ENCODE measurements at regions not wholly inside any gene's neighbourhood (a gene's known extent, or its start where the extent isn't known, plus 50 kb on each side); places are given as distances from the start of the nearest gene placed in this dataset.

- H3K27ac ChIP-seq (ENCODE audit: low read depth in 1 of 2, low read length in 1 of 2): no peak overlapping the region
- no peak overlapping the region for H3K4me3 ChIP-seq
- H3K27me3 ChIP-seq (ENCODE audit: control insufficient read depth in 3 of 3, insufficient read depth in 3 of 3, low read length in 2 of 3): no peaks in the 10 kb centered on the region
- DNase-seq: no peak
- H3K36me3 ChIP-seq (ENCODE audit: control insufficient read depth in 4 of 4, insufficient read depth in 4 of 4, low read length in 4 of 4): no peaks in the 10 kb centered on the region
- 79 to 82% methylated on average over 11 of the region's 11 CpGs for WGBS, 2 donors
- no peak for ATAC-seq (ENCODE audit: insufficient read depth, low FRiP score)
- TF ChIP-seq CTCF (IDR thresholded peaks at IDR 0.05; ENCODE audit: control extremely low read depth, extremely low read depth): no peak
- H3K9ac ChIP-seq (ENCODE audit: insufficient read depth in 1 of 2, low read length in 2 of 2): no peak overlapping the region
- no peaks in the 10 kb centered on the region for H3K9me3 ChIP-seq (ENCODE audit: control insufficient read depth in 4 of 4, insufficient read depth in 3 of 4, low read length in 3 of 4)
- H3K4me1 ChIP-seq (ENCODE audit: control insufficient read depth in 5 of 5, insufficient read depth in 5 of 5, low read length in 5 of 5): peaks cover 0 to 3% (median 0%) of the 10 kb centered on the region in 5 donors
Measured at GRCh38 chr10:79005126-79005810, 63.5 kb upstream of the ZMIZ1 start.

DNA sequence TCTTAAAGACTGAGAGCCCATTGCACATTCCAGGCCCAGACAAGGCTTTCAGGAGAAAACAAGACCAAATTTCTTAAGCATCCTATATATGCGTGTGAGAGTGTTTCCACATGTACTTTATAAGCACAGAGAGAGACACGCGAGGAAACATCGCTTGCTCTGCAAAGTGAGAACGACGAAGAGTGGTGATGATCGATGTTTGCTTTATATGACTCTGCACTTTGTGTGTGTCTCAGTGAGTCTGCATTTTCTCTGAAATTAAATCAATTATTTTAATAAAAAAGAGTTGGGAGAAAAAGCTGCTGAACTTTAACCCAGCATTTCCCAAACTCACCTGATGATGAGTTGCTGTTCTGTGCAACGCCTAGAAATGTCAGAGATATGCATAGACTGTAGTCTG is 61.7 kb upstream of the ZMIZ1 start:
- WGBS, 2 donors: 73 to 83% methylated on average over 8 of the region's 8 CpGs
- no peak overlapping the region for H3K9ac ChIP-seq (ENCODE audit: insufficient read depth in 1 of 2, low read length in 2 of 2)
- H3K4me3 ChIP-seq: no peak overlapping the region
- no peak for DNase-seq
- no peak for ATAC-seq (ENCODE audit: insufficient read depth, low FRiP score)
- TF ChIP-seq CTCF (IDR thresholded peaks at IDR 0.05; ENCODE audit: control extremely low read depth, extremely low read depth): no peak
- no peaks in the 10 kb centered on the region for H3K27me3 ChIP-seq (ENCODE audit: control insufficient read depth in 3 of 3, insufficient read depth in 3 of 3, low read length in 2 of 3)
- no peaks in the 10 kb centered on the region for H3K36me3 ChIP-seq (ENCODE audit: control insufficient read depth in 4 of 4, insufficient read depth in 4 of 4, low read length in 4 of 4)
- no peaks in the 10 kb centered on the region for H3K9me3 ChIP-seq (ENCODE audit: control insufficient read depth in 4 of 4, insufficient read depth in 3 of 4, low read length in 3 of 4)
- no peak overlapping the region for H3K27ac ChIP-seq (ENCODE audit: low read depth in 1 of 2, low read length in 1 of 2)
- peaks cover 0 to 3% (median 0%) of the 10 kb centered on the region in 5 donors for H3K4me1 ChIP-seq (ENCODE audit: control insufficient read depth in 5 of 5, insufficient read depth in 5 of 5, low read length in 5 of 5)

DNA sequence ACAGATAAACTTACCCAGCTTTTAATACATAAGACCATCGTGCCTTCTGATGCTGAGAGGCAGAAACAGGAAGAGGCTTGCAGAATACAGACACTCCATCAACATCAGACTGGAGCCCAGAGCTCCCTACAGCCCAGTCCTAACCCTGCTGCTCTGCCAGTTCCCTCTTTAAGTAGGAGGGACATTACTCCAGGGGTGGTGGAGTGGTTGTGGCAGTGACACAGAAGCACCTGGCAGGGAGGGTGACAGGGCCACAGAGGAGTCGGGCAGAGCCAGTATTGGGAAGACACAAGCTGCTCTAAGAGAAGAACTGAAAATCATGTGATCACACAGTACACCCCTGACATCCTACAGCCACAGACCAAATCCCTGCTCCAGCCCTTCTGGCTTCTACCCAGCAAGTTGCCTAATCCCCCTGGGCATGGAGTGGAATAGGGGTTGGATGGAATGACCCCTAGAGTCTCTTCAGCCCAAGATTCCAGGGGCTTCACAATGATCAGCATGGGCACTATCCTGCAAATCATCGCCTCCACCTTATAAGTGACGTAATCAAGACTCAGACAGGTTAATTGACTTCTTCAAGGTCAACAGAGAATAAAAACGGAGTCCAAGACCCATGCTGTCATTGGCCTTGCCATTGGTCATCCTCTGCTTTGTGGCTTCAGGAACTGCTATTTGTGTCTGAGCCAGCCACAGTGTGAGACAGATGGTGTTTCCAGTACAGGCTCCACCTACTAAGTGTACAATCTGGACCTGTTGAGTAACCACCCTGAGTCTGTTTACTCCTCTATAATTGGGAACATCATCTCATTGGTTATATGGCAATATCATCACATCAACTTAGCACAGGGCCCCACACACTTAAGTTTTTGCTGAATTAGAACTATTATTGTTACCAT is 61.1 kb upstream of the ZMIZ1 start:
- DNase-seq: peak in 1 of 3 donors; percentile 33
- Histone ChIP-seq H3K9ac (ENCODE audit: insufficient read depth in 1 of 2, low read length in 2 of 2) (no peak overlapping the region), H3K27ac (ENCODE audit: low read depth in 1 of 2, low read length in 1 of 2) (no peak overlapping the region), H3K36me3 (ENCODE audit: control insufficient read depth in 4 of 4, insufficient read depth in 4 of 4, low read length in 4 of 4) (no peaks in the 10 kb centered on the region), H3K4me1 (ENCODE audit: control insufficient read depth in 5 of 5, insufficient read depth in 5 of 5, low read length in 5 of 5) (peaks cover 0 to 3% (median 0%) of the 10 kb centered on the region in 5 donors), H3K4me3 (no peak overlapping the region), H3K9me3 (ENCODE audit: control insufficient read depth in 4 of 4, insufficient read depth in 3 of 4, low read length in 3 of 4) (no peaks in the 10 kb centered on the region), H3K27me3 (ENCODE audit: control insufficient read depth in 3 of 3, insufficient read depth in 3 of 3, low read length in 2 of 3) (no peaks in the 10 kb centered on the region)
- peak; percentile 30 for ATAC-seq (ENCODE audit: insufficient read depth, low FRiP score)
- 63 to 66% methylated on average over 5 of the region's 5 CpGs for WGBS, 2 donors
- no peak for TF ChIP-seq CTCF (IDR thresholded peaks at IDR 0.05; ENCODE audit: control extremely low read depth, extremely low read depth)

All from lung (tissue), 11 donors.